ENCODE measurements at regions not wholly inside any gene's neighbourhood (a gene's known extent, or its start where the extent isn't known, plus 50 kb on each side); places are given as distances from the start of the nearest gene placed in this dataset.
"Not testable (repeated sequence)": the region's sequence is repeated elsewhere in the genome, so short reads cannot be mapped to it uniquely, and the experiment has no call there.

DNA sequence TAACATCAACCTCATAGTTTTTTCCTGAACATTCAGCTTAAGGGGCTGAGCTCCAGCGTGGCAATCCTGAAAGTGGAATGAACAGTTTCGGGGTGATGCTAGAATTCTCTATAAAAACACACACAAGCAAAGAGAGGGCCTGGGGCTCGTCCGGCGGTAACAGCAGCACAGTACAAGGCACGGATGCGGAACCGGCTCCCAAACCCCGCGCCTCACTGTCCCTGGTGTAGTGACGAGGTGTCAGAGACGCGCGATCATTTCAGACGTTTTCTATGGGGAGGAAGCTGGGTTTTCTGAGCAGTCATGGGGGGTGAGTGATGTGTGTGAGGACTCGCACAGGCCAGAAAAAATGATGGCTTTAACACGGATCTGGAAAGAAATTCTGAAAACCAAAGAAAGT lies 177.3 kb upstream of the ZNF469 start:
- H3K27ac Mint-ChIP-seq = not testable (repeated sequence)
- H3K9me3 Mint-ChIP-seq = peaks cover 13% of the 10 kb centered on the region

DNA sequence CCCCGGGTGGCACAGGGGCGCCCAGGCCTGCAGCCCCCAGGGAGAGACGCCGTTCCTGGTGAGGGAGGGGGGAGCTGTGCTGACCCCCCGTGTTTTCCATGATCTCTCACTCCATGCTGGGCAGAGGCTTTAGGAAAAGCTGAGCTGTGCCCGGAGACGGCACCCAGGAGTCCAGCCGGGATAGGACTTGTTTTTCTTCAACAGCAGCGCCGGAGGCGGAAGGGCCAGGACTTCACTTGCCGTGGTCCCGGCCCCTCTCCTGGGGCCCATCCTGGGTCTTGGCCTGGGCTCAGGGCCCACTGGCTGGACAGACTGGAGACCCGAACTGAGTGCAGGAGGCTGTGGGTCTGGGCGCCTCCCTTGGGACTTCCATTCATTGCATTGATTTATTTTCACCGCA lies 176.8 kb upstream of the ZNF469 start:
- H3K4me1 ChIP-seq (ENCODE audit: control insufficient read depth, insufficient read depth, low read length); H3K4me3 ChIP-seq (ENCODE audit: low read length); H3K27me3 ChIP-seq (ENCODE audit: control insufficient read depth, insufficient read depth, low read length, poor library complexity, severe bottlenecking); H3K27me3 Mint-ChIP-seq (ENCODE audit: insufficient read depth); H3K4me1 Mint-ChIP-seq; H3K9ac ChIP-seq (ENCODE audit: extremely low read depth, low read length, poor library complexity, severe bottlenecking); H3K9me3 ChIP-seq (ENCODE audit: control insufficient read depth, low read length); H3K27ac ChIP-seq (ENCODE audit: low read depth, low read length); H3K4me3 Mint-ChIP-seq; H3K27ac Mint-ChIP-seq; DNase-seq; H3K36me3 ChIP-seq (ENCODE audit: control insufficient read depth, insufficient read depth, low read length); H3K36me3 Mint-ChIP-seq (ENCODE audit: low read depth): not testable (repeated sequence)
- WGBS, 2 experiments (ENCODE audit: insufficient coverage in 1 of 2, insufficient read length in 1 of 2) = 76 to 96% methylated on average over 3 to 11 of the region's 16 CpGs
- peaks cover 13% of the 10 kb centered on the region for H3K9me3 Mint-ChIP-seq

More for the DNA sequence above, 177.3 kb upstream of the ZNF469 start:
- not testable (repeated sequence) for DNase-seq; H3K4me3 Mint-ChIP-seq; H3K9ac ChIP-seq (ENCODE audit: extremely low read depth, low read length, poor library complexity, severe bottlenecking); H3K36me3 Mint-ChIP-seq (ENCODE audit: low read depth); H3K4me3 ChIP-seq (ENCODE audit: low read length); H3K4me1 ChIP-seq (ENCODE audit: control insufficient read depth, insufficient read depth, low read length); H3K27me3 ChIP-seq (ENCODE audit: control insufficient read depth, insufficient read depth, low read length, poor library complexity, severe bottlenecking); H3K27me3 Mint-ChIP-seq (ENCODE audit: insufficient read depth); H3K9me3 ChIP-seq (ENCODE audit: control insufficient read depth, low read length); H3K4me1 Mint-ChIP-seq; H3K27ac ChIP-seq (ENCODE audit: low read depth, low read length); H3K36me3 ChIP-seq (ENCODE audit: control insufficient read depth, insufficient read depth, low read length)
- WGBS, 2 experiments (ENCODE audit: insufficient coverage in 1 of 2, insufficient read length in 1 of 2) = 91 to 95% methylated on average over 4 to 17 of the region's 17 CpGs

GRCh38 chr16:88206516-88206915 lies 176.2 kb upstream of the ZNF469 start:
- not testable (repeated sequence) for H3K36me3 Mint-ChIP-seq (ENCODE audit: low read depth); H3K9ac ChIP-seq (ENCODE audit: extremely low read depth, low read length, poor library complexity, severe bottlenecking)

GRCh38 chr16:88208112-88208511 lies 174.6 kb upstream of the ZNF469 start:
- Histone ChIP-seq H3K9ac (ENCODE audit: extremely low read depth, low read length, poor library complexity, severe bottlenecking) (no peak overlapping the region), H3K36me3 (ENCODE audit: control insufficient read depth, insufficient read depth, low read length) (no peaks in the 10 kb centered on the region), H3K4me1 (ENCODE audit: control insufficient read depth, insufficient read depth, low read length) (no peaks in the 10 kb centered on the region), H3K27ac (ENCODE audit: low read depth, low read length) (no peak overlapping the region), H3K4me3 (ENCODE audit: low read length) (no peak overlapping the region), H3K9me3 (ENCODE audit: control insufficient read depth, low read length) (no peaks in the 10 kb centered on the region), H3K27me3 (ENCODE audit: control insufficient read depth, insufficient read depth, low read length, poor library complexity, severe bottlenecking) (no peaks in the 10 kb centered on the region)
- H3K4me1 Mint-ChIP-seq = no peaks in the 10 kb centered on the region
- TF ChIP-seq CTCF (conservative IDR thresholded peaks at IDR 0.05) = no peak
- no peak for DNase-seq
- WGBS, 2 experiments (ENCODE audit: insufficient coverage in 1 of 2, insufficient read length in 1 of 2) = 75 to 81% methylated on average over 7 to 10 of the region's 10 CpGs
- peaks cover 13% of the 10 kb centered on the region for H3K9me3 Mint-ChIP-seq
- peaks cover 3% of the 10 kb centered on the region for H3K36me3 Mint-ChIP-seq (ENCODE audit: low read depth)
- no peak overlapping the region for H3K4me3 Mint-ChIP-seq
- H3K27me3 Mint-ChIP-seq (ENCODE audit: insufficient read depth) = no peaks in the 10 kb centered on the region
- H3K27ac Mint-ChIP-seq = no peak overlapping the region

More at GRCh38 chr16:88206516-88206915, 176.2 kb upstream of the ZNF469 start:
- peaks cover 13% of the 10 kb centered on the region for H3K9me3 Mint-ChIP-seq
- not testable (repeated sequence) for H3K4me3 ChIP-seq (ENCODE audit: low read length); H3K4me3 Mint-ChIP-seq; H3K27ac Mint-ChIP-seq; DNase-seq; H3K36me3 ChIP-seq (ENCODE audit: control insufficient read depth, insufficient read depth, low read length); H3K4me1 Mint-ChIP-seq; H3K27ac ChIP-seq (ENCODE audit: low read depth, low read length); H3K9me3 ChIP-seq (ENCODE audit: control insufficient read depth, low read length); H3K27me3 Mint-ChIP-seq (ENCODE audit: insufficient read depth); H3K4me1 ChIP-seq (ENCODE audit: control insufficient read depth, insufficient read depth, low read length); H3K27me3 ChIP-seq (ENCODE audit: control insufficient read depth, insufficient read depth, low read length, poor library complexity, severe bottlenecking)
- WGBS, 2 experiments (ENCODE audit: insufficient coverage in 1 of 2, insufficient read length in 1 of 2) = 79 to 86% methylated on average over 3 to 8 of the region's 22 CpGs

GRCh38 chr16:88208776-88209175 lies 174.0 kb upstream of the ZNF469 start:
- H3K4me3 Mint-ChIP-seq; H3K4me1 ChIP-seq (ENCODE audit: control insufficient read depth, insufficient read depth, low read length); H3K27me3 Mint-ChIP-seq (ENCODE audit: insufficient read depth); H3K4me3 ChIP-seq (ENCODE audit: low read length); H3K4me1 Mint-ChIP-seq; H3K27ac ChIP-seq (ENCODE audit: low read depth, low read length); H3K27me3 ChIP-seq (ENCODE audit: control insufficient read depth, insufficient read depth, low read length, poor library complexity, severe bottlenecking); DNase-seq; H3K36me3 ChIP-seq (ENCODE audit: control insufficient read depth, insufficient read depth, low read length); H3K27ac Mint-ChIP-seq; H3K9me3 ChIP-seq (ENCODE audit: control insufficient read depth, low read length); H3K36me3 Mint-ChIP-seq (ENCODE audit: low read depth); H3K9ac ChIP-seq (ENCODE audit: extremely low read depth, low read length, poor library complexity, severe bottlenecking): not testable (repeated sequence)
- WGBS, 2 experiments (ENCODE audit: insufficient coverage in 1 of 2, insufficient read length in 1 of 2) = no CpG with 5 or more reads among the region's 5 CpGs
- H3K9me3 Mint-ChIP-seq = peaks cover 13% of the 10 kb centered on the region

DNA sequence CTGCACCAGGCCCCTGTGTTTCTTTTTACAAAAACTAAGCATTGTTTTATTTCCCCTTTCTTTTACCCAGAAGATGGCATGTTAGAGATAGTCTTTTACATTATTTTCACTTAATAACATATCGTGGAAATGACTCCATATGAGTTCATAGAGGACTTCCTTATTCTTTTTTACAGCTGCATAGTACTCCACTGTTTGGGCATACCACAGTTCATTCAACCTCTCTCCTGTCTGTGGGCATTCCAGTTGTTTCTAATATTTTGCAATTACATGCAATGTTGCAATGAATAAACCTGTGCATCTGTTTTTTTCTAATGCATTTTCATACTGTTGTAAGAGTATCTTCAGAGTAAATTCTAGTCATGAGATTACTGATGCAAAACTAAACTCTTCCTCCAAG lies 173.2 kb upstream of the ZNF469 start:
- 80% methylated on average over 1 of the region's 1 CpG; no CpG with 5 or more reads in 1 of the 2 experiments for WGBS, 2 experiments (ENCODE audit: insufficient coverage in 1 of 2, insufficient read length in 1 of 2)
- H3K9me3 Mint-ChIP-seq = peaks cover 13% of the 10 kb centered on the region
- H3K9me3 ChIP-seq (ENCODE audit: control insufficient read depth, low read length); H3K4me3 ChIP-seq (ENCODE audit: low read length); H3K27ac ChIP-seq (ENCODE audit: low read depth, low read length); H3K27ac Mint-ChIP-seq; H3K36me3 Mint-ChIP-seq (ENCODE audit: low read depth); H3K4me1 ChIP-seq (ENCODE audit: control insufficient read depth, insufficient read depth, low read length); H3K4me1 Mint-ChIP-seq; H3K4me3 Mint-ChIP-seq; H3K27me3 ChIP-seq (ENCODE audit: control insufficient read depth, insufficient read depth, low read length, poor library complexity, severe bottlenecking); DNase-seq; H3K36me3 ChIP-seq (ENCODE audit: control insufficient read depth, insufficient read depth, low read length); H3K27me3 Mint-ChIP-seq (ENCODE audit: insufficient read depth); H3K9ac ChIP-seq (ENCODE audit: extremely low read depth, low read length, poor library complexity, severe bottlenecking): not testable (repeated sequence)
